Ammon's horn (tissue), 1 donor: ENCODE measurements at regions not wholly inside any gene's neighbourhood (a gene's known extent, or its start where the extent isn't known, plus 50 kb on each side); places are given as distances from the start of the nearest gene placed in this dataset.

Experiments
- DNase-seq: peaks from one replicate; pipeline ENCODE4 v3.0.0-alpha.2; 2016; ENCODE audit warnings: low spot score

DNA sequence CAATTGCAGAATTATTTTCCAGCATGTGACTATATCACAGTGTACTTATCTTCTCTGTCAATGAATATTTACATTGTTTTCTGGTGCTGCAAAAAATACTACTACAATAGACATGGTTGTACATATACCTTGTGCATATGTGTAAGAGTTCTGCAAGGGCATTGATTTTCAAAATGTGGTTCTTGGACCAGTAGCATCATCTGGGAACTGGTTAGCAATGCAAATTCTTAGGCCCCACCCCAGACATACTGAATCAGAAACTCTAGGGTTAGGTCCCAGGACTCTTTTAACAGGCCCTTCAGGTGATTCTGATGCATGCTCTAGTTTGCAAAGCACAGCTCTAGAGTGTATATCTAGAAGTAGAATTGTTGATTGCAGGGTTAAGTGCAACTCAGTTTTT, 292.3 kb downstream of the ZNF621 start:
- DNase-seq = no peak

DNA sequence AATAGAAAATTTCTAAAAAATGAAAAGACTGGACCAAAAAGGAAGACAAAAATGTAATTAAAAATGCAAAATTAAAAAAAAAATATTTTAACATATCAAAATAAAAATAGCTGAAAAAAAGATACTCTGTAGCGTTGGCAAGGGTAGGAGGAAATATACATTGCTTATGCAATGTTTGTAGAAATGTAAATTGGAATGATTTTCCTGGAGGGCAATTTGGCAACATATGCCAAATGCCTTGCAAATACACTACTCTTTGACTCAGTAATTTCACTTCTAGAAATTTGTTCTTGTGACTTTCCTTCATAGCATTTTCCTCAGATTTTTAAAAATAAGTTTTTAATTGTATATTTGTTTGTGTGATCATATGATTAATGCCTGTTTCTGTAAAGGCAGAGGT, 296.6 kb downstream of the ZNF621 start:
- DNase-seq = no peak

DNA sequence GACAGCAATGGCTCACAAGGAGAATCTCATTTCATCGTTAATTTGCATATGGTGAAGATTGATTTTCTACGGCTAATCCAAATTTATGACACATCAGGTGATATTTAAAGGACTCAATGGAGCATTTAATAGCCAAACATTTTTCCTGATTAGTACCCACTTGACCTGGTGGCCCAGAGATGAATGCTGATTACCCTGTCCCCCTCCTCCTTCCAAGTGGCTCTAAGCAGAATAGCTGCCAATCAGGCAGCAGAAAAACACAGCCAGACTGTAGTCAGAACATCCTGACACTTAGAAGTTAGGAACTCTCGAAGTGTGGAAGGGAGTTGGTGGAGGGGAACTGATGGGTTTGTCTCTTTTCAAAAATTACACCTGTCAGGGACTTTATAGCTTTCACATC, 302.5 kb downstream of the ZNF621 start:
- no peak for DNase-seq

DNA sequence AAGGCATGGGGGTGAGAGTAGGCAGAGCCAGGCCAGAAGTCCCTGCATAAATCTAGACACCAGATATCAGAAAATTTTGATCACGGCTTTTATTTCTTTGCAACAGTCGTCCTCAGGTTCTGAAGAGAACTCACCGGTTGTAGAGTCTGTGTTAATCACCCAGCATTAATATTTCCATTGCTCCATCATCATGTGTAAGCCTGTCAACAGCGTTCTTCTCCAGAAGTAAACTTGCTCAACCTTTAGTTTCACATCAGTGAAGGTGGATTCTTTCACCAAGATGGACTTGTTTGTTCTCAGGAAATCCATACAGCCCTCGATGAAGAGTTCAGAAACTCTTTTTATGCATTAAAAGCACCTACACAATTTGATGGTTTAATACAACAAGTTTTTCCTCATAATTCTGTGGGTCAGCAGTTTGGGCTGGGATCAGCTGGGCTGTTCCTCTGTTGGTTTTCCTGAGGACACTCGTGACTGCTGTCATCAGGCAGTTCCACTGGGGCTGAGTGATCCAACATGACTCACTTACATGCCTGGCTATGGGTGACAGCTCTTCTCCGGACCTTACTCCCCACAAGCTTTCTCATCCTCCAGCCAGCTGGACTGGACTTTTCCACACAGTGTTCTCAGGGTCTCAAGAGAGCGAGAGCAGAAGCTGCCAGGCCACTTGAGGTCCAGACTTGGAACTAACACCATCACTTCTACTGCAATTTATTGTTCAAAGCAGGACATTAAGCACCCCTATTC, 303.4 kb downstream of the ZNF621 start:
- DNase-seq = no peak

DNA sequence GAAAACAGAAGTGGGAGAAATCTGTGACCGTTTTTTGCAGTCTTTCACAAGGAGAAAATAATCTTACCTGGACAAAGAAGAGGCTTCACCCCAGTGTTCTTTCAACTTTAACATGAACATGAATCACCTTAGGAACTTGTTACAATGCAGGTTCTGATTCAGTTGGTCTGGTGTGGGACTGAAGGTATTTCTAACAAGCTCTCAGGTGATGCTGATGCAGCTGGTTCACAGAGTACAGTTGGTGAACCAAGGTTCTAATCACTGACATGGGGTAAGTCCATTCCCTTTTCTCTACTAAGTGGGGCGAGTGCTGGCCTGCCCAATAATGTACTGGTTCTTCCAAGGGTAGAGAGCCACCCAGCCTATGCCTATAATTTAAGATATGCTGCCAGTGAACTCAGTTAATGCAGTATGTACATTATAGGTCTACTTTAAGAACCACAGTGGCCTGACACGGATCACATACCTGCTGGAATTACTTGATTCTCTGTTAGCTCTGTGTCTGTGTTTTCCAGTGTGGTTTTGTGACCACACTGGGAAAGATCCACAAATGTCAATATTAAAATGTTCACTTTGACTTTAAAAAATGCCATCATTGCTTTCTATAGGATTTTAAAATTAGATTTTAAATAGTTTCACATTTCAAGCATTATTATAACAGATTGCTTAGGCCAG, 304.1 kb downstream of the ZNF621 start:
- DNase-seq = no peak

DNA sequence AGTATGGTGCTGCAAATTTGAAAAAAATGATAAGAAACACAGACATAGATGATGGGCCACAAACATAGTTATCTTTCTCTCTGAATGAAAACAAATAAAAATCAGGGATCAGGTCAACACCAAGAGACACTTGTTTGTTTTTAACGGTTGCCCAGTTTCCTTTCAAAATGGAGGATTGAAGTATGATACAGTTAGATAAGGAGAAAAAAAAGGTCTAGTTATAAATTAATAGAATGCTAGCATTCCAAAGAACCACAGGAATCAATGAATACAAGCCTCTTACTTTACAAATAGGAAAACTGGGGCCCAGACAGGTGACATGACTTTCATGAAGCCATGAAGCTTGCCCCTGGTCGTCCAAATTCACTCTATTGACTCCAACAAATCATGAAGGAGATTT, 305.1 kb downstream of the ZNF621 start:
- no peak for DNase-seq

DNA sequence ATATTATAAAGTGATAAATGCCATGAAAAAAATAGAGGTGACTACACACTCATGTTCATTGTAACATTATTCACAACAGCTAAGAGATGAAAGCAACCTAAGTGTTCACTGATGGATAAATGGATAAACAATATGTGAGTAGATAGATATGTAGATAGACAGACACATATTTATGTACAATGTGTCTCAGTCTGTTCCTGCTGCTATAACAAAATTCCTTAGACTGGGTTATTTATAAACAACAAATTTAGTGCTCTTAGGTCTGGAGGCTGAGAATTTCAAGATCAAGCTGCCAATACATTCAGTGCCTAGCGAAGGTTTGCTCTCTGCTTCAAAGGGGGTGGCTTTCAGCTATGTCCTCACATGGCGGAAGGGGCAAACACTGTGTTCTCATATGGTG, 312.5 kb downstream of the ZNF621 start:
- DNase-seq = no peak

DNA sequence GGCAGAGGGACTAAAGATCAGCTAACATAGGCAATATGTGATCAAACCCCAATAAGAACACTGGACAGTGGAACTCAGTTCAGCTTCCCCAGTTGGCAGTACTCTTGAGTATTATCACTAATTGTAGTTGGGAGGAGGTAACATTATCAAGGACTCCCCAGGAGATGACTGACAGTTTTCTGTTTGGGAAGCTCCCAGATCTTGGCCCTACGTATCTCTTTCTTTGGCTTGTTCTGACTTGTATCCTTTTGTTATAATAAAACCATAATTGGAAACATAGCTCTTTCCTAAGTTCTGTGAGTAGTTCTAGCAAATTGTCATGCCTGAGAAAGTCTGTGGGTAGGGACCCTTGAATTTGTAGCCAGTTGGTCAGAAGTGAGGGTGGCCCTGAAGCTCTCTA, 316.4 kb downstream of the ZNF621 start:
- DNase-seq = no peak

DNA sequence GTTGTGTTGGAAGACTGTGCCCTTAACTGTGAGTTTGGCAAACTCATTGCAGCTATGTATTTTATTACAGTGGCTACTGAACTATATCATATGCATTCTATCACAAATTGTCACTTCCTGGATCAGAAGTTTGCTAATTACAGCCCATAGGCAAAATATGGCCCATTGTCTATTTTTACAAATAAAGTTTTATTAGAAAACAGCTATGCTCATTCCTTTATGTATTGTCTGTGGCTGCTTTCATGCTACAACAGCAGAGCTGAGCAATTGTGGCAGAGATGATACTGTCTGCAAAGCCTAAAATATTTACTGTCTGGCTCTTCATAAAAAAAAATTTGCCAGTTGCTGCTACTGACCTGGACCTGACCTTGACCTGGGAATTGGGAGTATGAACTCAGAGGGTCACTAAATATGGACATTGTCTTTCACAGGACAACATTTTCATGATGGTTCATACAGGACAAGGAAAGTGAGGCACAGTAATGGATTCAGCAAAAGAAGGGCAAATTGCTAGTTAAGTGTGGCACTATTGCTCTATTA, 316.9 kb downstream of the ZNF621 start:
- no peak for DNase-seq

DNA sequence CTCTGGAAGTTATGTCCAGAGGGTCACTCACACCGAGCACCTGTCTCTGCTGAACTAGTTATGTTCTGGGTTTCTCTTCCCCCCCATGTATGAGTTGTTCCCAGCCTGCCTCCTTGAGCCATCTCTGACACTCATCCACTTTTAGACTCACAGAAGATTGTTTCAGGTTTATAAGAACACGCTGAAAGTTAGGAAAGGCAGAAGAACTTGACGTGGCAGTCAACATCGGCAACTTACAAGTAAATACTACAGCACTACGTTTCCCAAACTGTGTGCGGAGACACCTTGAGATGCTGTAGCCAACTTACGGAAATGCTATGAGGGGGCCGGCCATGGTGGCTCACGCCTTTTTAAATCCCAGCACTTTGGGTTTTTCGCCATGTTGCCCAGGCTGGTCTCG, 318.0 kb downstream of the ZNF621 start:
- no peak for DNase-seq

DNA sequence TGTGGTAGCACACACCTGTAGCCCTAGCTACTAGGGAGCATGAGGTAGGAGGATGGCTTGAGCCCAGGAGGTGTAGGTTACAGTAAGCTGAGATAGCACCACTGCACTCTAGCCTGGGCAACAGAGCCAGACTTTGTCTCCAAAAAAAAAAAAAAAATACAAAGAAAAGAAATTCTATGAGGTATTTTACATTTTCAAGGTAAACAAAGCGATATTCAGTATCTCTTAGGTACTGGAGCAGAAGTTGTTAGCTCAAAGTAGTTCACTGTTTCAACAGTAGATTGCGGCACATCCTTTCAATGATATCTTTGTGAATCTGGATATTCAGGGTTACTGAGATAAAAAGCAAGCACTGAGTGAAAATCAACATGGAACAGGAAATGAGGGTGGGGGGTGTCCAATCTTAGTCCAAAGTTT, 318.5 kb downstream of the ZNF621 start:
- no peak for DNase-seq

DNA sequence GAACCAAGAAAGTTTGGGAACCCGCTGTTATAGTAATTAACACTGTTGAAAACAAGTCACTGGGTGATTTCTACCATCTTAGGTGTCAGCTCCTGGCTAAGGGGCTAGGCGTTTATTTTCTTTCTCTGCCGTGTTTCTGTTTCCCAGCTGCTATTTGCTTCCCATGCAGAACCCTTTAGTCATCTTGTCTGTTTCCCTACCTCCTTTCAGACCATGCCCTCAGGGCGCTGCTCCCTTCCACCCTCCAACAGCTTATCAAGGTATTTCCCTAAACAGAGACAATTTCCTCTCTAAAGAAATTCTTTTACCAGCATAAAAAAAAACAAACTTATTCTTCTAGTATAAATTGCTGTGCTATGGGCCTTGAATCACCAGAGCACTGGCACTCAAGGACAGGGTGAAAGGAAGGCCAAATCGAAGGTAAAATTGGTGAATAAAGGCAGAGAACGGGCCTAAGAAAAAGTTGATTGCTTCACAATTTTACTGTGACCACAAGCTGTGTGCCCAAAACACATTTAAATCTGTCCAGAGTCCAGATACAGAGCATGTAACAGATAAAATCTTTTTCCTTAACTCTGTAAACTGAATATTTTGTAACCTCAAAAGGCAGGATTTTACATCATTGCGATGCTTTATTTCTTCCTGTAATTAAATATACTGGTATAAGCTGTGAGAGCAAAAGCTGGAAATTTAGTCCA, 319.2 kb downstream of the ZNF621 start:
- DNase-seq = no peak

DNA sequence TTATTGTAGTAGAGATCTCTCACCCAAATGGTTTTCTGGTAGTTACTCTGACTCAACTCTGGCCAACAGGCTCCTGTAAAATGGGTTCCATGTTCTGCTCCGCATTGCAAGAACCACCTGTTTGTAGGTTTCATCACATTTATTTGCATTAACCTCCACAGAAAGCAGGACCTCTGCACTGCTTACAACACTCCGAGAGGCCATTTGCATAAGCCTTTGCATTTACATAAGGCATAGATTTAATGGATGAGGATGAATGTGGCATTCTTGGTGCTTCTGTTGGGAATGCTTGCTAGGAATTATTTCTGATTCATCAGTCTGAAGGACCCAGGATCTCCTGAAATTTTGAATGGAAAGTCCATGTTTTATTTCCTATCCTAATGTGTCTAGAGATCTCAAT, 320.1 kb downstream of the ZNF621 start:
- DNase-seq = no peak

DNA sequence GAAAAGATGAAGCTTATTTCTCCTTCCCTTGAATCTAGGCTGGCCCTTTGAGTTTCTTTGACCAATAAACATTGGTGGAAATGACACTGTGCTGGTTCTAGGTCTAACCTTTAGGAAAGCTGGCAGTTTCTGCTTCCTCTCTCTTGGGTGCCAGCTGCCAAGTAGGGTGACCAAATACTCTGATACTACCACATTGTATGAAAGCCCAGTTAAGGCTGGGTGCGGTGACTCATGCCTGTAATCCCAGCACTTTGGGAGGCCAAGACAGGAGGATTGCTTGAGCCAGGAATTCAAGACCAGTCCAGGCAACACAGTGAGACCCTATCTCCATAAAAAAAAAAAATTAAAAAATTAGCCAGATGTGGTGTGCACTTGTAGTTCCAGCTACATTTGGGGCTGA, 320.7 kb downstream of the ZNF621 start:
- DNase-seq = no peak

DNA sequence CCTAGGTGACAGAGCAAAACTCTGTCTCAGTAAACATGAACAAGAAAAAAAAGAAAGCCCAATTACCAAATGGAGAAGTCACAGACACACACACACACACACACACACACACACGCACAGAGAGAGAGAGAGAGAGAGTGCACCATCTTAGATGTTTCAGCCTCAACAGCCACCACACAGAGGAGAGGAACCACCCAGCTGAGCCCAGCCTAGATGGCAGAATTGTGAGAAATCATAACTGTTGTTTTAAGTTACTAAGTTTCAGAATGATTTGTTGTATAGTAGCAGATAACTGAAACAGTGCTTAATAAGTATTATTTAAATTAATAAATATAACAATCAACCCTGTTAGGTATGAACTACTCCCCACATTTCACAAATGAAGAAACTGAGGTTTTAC, 321.2 kb downstream of the ZNF621 start:
- DNase-seq = no peak

DNA sequence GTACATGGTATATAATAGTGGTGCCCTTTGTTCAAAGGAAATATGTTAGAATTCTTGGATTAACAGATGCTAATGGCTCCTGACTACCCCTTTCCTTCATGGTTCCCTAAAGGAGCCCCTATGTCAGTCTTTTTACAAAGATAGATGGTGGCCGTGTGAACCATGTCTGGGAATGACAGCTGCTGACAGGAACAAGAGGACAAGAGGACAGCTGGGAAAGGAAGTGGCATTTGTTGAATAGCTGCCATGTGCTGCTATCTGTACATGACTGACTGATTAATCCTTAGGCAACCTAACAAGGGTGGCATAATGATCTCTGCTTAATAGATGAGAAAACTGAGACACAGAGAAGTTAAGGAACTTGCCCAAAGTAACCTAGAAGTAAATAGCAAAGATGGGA, 321.7 kb downstream of the ZNF621 start:
- DNase-seq = no peak

DNA sequence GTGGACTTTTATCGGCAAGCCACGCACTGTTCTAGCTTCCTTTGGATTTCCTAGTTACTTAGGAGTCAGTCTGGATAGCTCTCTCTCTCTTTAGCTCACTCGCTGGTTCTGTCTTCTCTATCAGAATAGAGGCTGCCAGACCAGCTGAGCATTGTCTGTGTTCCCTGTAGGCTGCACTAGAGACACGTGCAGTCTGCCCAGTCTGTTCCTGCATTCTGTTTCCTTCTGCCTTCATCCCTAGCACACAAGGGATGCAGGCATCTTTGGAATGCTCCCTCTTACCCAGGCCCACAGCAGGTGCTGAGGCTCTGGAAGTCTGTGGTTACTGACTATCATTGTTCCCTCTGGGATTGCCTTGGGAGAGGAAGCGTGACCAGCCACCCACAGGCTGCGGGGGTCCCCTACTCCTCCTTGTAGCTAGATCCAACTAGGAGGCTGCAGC, 322.8 kb downstream of the ZNF621 start:
- DNase-seq = peak; percentile 53

DNA sequence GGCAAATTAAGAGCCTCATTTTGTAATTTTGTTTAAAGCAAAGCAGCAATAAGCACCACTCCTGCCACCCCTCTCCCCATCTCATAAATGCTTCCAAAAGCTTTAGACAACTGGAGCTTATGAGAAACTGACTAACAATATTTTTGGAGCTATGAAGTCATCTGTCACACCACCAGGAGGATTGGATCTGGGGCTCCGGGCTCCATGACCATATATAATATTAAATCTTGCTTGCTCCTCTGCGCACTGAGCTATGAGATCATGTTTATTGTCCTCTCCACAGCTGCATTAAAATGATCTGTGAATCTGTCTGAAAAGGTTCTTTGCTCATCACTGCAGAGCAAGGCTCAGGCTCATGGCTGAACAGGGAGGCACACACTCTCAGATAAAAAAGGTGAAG, 323.7 kb downstream of the ZNF621 start:
- no peak for DNase-seq

DNA sequence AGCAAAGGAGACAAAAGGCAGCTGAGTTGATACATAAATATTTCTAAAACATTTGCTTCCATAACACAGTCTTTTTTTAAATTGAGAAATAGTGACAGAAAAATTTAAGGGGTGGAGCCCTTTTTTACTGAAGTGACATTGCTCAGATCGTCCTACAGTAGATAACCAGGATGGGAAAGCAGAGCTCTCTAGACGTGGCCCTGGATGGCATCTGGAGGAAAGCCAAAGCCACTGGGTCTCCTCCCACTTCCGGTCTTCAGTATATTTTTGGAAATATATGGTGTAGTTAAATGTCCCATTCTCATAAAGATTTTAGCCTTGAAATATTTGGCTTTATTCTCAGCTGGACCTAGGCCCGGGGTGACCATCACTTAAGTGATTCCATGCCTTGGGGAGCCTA, 326.1 kb downstream of the ZNF621 start:
- no peak for DNase-seq

DNA sequence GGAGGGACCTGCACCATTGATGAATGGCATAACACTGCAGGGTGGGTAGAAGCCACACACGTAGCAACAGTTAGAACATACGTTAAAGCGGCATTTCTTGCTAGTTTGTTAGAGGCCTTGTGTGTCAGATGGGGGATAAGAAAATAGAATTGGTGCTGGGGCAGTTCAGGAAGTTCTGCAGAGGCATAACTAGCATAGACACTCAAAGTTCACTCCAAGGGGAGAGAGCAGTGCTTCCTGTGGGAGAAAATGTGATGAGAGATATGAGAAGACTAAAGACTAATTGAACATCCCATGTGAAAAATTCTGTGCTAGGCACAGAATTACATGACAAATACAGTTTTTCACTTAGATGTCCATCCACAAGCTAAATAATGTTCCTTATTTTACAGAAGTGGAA, 327.1 kb downstream of the ZNF621 start:
- no peak for DNase-seq

DNA sequence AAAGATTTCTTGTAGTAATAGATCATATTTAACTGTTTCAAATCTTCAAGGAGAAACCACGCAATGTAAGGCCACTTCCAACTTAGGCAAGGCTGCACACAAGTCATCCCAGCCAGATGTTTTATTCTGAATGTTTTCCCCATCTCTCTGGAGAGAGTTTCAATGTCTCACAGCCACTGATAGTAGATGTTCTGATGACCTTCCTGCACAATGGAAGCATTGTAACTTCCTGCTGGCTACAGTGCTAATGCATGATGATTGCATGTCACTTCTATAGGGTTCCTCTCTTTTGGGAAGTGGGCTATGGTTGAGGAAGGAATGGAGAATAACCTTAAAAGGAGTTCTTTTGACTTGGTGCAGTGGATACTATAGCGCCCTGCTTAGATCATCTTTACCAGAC, 328.0 kb downstream of the ZNF621 start:
- DNase-seq = no peak

DNA sequence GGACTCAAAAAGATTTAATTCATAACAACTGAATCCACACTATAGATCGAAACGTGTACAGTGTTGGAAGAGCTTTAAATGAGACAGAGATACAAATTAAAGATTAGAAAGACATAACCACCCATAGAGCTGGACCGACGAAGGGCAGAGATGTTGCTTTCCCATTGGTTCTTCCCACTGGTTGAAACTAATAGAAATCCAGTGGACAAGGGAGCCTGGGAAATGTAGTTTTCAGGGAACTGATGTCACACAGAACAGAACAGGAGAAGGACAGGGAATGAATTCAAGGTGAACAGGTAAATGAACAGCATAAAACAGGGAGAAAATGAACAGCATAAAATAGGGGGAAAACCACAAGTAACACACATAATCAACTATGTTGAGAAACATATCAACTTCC, 328.7 kb downstream of the ZNF621 start:
- no peak for DNase-seq

DNA sequence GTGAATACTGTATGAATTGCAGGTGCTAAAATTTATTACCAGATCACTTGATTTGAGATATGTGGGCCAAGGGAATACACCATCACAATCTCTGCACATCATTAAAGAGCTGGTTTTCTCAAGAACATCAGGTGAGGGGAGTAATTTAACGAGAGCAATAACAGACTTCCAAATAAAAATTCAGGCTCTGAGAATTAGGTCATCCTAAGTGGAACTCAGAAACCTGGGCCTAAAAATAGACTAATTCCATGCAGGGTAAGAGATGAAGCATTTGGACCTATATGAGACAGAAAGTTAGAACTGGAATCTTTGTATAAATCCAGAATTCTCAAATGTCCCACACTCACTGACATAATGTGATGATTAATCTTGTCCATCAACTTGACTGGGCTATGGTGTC, 331.1 kb downstream of the ZNF621 start:
- no peak for DNase-seq
